IMR-90 (cell line): ENCODE measurements at regions not wholly inside any gene's neighbourhood (a gene's known extent, or its start where the extent isn't known, plus 50 kb on each side); places are given as distances from the start of the nearest gene placed in this dataset.

ENCODE experiments used
- ATAC-seq: fragments of 200-7000 bp; cut with Tn5 transposase; 2 replicates; pipeline ENCODE4 v1.9.1; 2020; ENCODE audit warnings: low read depth, mild to moderate bottlenecking, moderate library complexity
- BruUV-seq: library from RNA; stranded (reverse); fragments of 400-500 nt; replicated peaks from 2 replicates; lab custom pipeline; 2021; lab: Mats Ljungman, UMichigan
- CTCF ChIA-PET: fragments of 300-600 bp; formaldehyde crosslinking; extraction: SDS; loops from one replicate; lab custom pipeline; 2021; ENCODE audit warnings: antibody characterized with exemption; lab: Yijun Ruan, JAX
- POLR2A ChIA-PET: fragments of 300-600 bp; sonication (Branson Sonifier 250); formaldehyde crosslinking; loops from one replicate; lab custom pipeline; 2022; ENCODE audit warnings: antibody characterized with exemption; ENCODE audit not compliant: unreplicated experiment; lab: Charles Lee
- DNase-seq: peaks from one replicate; pipeline ENCODE4 v3.0.0; 2013
- H2AFZ ChIP-seq: replicated peaks from 2 replicates; pipeline ENCODE3; 2013; ENCODE audit warnings: low read length, mild to moderate bottlenecking; ENCODE audit not compliant: poor library complexity
- H2AK5ac ChIP-seq: 2 replicates; pipeline ENCODE4 v1.6.1; 2013; ENCODE audit warnings: low read depth, low read length, inconsistent platforms
- H2AK9ac ChIP-seq: replicated peaks from 2 replicates; pipeline ENCODE3; 2013; ENCODE audit warnings: mild to moderate bottlenecking, low read depth, low read length, moderate library complexity; ENCODE audit not compliant: poor library complexity
- H2BK120ac ChIP-seq: 2 replicates; pipeline ENCODE4 v1.6.1; 2013; ENCODE audit warnings: low read depth, low read length, inconsistent platforms
- H2BK15ac ChIP-seq: 3 replicates; pipeline ENCODE4 v1.6.1; 2013; ENCODE audit warnings: low read depth, low read length, inconsistent platforms
- H2BK20ac ChIP-seq: 2 replicates; pipeline ENCODE4 v1.6.1; 2013; ENCODE audit warnings: low read depth, mild to moderate bottlenecking, inconsistent platforms, low read length, moderate library complexity
- H2BK5ac ChIP-seq: 2 replicates; pipeline ENCODE4 v1.6.1; 2013; ENCODE audit warnings: mild to moderate bottlenecking, low read depth, low read length, inconsistent platforms; ENCODE audit not compliant: poor library complexity, severe bottlenecking
- H3K14ac ChIP-seq: replicated peaks from 2 replicates; pipeline ENCODE4 v1.6.1; 2013; ENCODE audit warnings: low read depth, low read length, inconsistent platforms
- H3K18ac ChIP-seq: 2 replicates; pipeline ENCODE4 v1.6.1; 2013; ENCODE audit warnings: low read depth, low read length, control low read depth
- H3K23ac ChIP-seq: 2 replicates; pipeline ENCODE4 v1.6.1; 2013; ENCODE audit warnings: low read depth, low read length, inconsistent platforms
- H3K27ac ChIP-seq: 2 replicates; pipeline ENCODE4 v1.5.1; 2013; ENCODE audit warnings: mild to moderate bottlenecking, control low read depth, low read length; ENCODE audit not compliant: insufficient read depth
- H3K27me3 ChIP-seq: 2 replicates; pipeline ENCODE4 v1.6.1; 2013; ENCODE audit warnings: low read length; ENCODE audit not compliant: control insufficient read depth, insufficient read depth
- H3K36me3 ChIP-seq: 2 replicates; pipeline ENCODE4 v1.6.1; 2013; ENCODE audit warnings: low read length, mixed read lengths; ENCODE audit not compliant: control insufficient read depth, insufficient read depth
- H3K4ac ChIP-seq: 2 replicates; pipeline ENCODE4 v1.6.1; 2013; ENCODE audit warnings: low read depth, low read length, inconsistent platforms
- H3K4me1 ChIP-seq: 2 replicates; pipeline ENCODE4 v1.6.1; 2013; ENCODE audit warnings: low read length, mixed read lengths; ENCODE audit not compliant: control insufficient read depth, insufficient read depth
- H3K4me2 ChIP-seq: 2 replicates; pipeline ENCODE4 v1.6.1; 2013; ENCODE audit warnings: low read depth, mild to moderate bottlenecking, control low read depth, low read length, moderate library complexity
- H3K4me3 ChIP-seq: 2 replicates; pipeline ENCODE4 v1.5.1; 2013; ENCODE audit warnings: low read depth, mild to moderate bottlenecking, control low read depth, low read length, moderate library complexity; ENCODE audit not compliant: insufficient read depth
- H3K56ac ChIP-seq: 2 replicates; pipeline ENCODE4 v1.6.1; 2013; ENCODE audit warnings: low read length, inconsistent platforms; ENCODE audit not compliant: insufficient read depth; ENCODE audit errors: extremely low read depth
- H3K79me1 ChIP-seq, 2 experiments: 2 replicates each; pipeline ENCODE4 v1.6.1; 2013; ENCODE audit warnings: low read length in 2 of 2, inconsistent platforms in 1 of 2, low read depth in 1 of 2
- H3K9ac ChIP-seq: 2 replicates; pipeline ENCODE4 v1.6.1; 2013; ENCODE audit warnings: low read depth, low read length, control low read depth
- H3K9me1 ChIP-seq: 2 replicates; pipeline ENCODE4 v1.6.1; 2013; ENCODE audit warnings: low read length, inconsistent platforms; ENCODE audit not compliant: insufficient read depth
- H3K9me3 ChIP-seq: 2 replicates; pipeline ENCODE4 v1.6.1; 2013; ENCODE audit warnings: low read length; ENCODE audit not compliant: control insufficient read depth, insufficient read depth
- H4K20me1 ChIP-seq: 2 replicates; pipeline ENCODE4 v1.6.1; 2013; ENCODE audit warnings: low read length, inconsistent platforms; ENCODE audit not compliant: insufficient read depth
- H4K5ac ChIP-seq: 2 replicates; pipeline ENCODE4 v1.6.1; 2013; ENCODE audit warnings: mild to moderate bottlenecking, low read depth, low read length, control low read depth
- H4K8ac ChIP-seq, 2 experiments: 2 replicates each; pipeline ENCODE4 v1.6.1; 2013; ENCODE audit warnings: low read depth in 2 of 2, low read length in 2 of 2, control low read depth in 1 of 2, inconsistent platforms in 1 of 2
- H4K91ac ChIP-seq: 2 replicates; pipeline ENCODE4 v1.6.1; 2013; ENCODE audit warnings: low read depth, low read length, inconsistent platforms; ENCODE audit not compliant: insufficient read depth
- BHLHE40 ChIP-seq: fragments of 150-350 bp; IDR thresholded peaks from 2 replicates; pipeline ENCODE4 v1.6.1; 2016; ENCODE audit warnings: mild to moderate bottlenecking, low read depth, low read length
- CHD1 ChIP-seq: IDR thresholded peaks from 2 replicates; pipeline ENCODE4 v1.6.1; 2012; ENCODE audit warnings: low read depth, low read length, improper control_type of control experiment
- CTCF ChIP-seq: conservative IDR thresholded peaks from 2 replicates; pipeline ENCODE4 v1.5.1; 2012; ENCODE audit warnings: mild to moderate bottlenecking, low read depth, low read length, improper control_type of control experiment
- FOS ChIP-seq: fragments of 150-350 bp; IDR thresholded peaks from 2 replicates; pipeline ENCODE4 v1.6.1; 2016; ENCODE audit warnings: low read depth, low read length
- MAFK ChIP-seq: IDR thresholded peaks from 2 replicates; pipeline ENCODE4 v1.6.1; 2012; ENCODE audit warnings: low read depth, low read length, improper control_type of control experiment
- MXI1 ChIP-seq: IDR thresholded peaks from 2 replicates; pipeline ENCODE4 v1.6.1; 2012; ENCODE audit warnings: low read depth, mild to moderate bottlenecking, low read length, moderate library complexity, borderline replicate concordance
- NFE2L2 ChIP-seq: fragments of 150-350 bp; IDR thresholded peaks from 2 replicates; pipeline ENCODE4 v1.6.1; 2016; ENCODE audit warnings: low read depth, mild to moderate bottlenecking, low read length
- POLR2A ChIP-seq: IDR thresholded peaks from 2 replicates; pipeline ENCODE4 v1.6.1; 2012; ENCODE audit warnings: mild to moderate bottlenecking, low read depth, low read length
- RAD21 ChIP-seq: IDR thresholded peaks from 2 replicates; pipeline ENCODE4 v1.6.1; 2012; ENCODE audit warnings: low read length, improper control_type of control experiment
- RCOR1 ChIP-seq: IDR thresholded peaks from 2 replicates; pipeline ENCODE4 v1.6.1; 2012; ENCODE audit warnings: mild to moderate bottlenecking, low read length, improper control_type of control experiment; ENCODE audit not compliant: insufficient replicate concordance
- RFX5 ChIP-seq: IDR thresholded peaks from 2 replicates; pipeline ENCODE4 v1.8.0; 2012; ENCODE audit warnings: low read depth, mild to moderate bottlenecking, low read length, moderate library complexity
- SMC3 ChIP-seq: fragments of 150-350 bp; IDR thresholded peaks from 2 replicates; pipeline ENCODE4 v1.6.1; 2016; ENCODE audit warnings: low read depth, mild to moderate bottlenecking, antibody characterized with exemption, low read length, moderate library complexity
- USF2 ChIP-seq: fragments of 150-350 bp; IDR thresholded peaks from 2 replicates; pipeline ENCODE4 v1.6.1; 2017; ENCODE audit warnings: mild to moderate bottlenecking, antibody characterized with exemption, low read length, low read depth
- WGBS, 2 experiments: methylation state at CpG; one replicate each; pipeline versions ENCODE4 v1.1.5 to v1.1.7; 2013; ENCODE audit warnings: missing lambda C conversion rate in 2 of 2; ENCODE audit not compliant: insufficient read length in 1 of 2; ENCODE audit errors: extremely low coverage in 2 of 2; 5-methylcytosine and 5-hydroxymethylcytosine counted together
- dilution Hi-C: fragments of 300-500 bp; cut with HindIII; formaldehyde crosslinking; loops from one replicate; pipeline ENCODE4 v1.14.3; 2018; ENCODE audit warnings: low sequenced_read_pairs; ENCODE audit not compliant: unreplicated experiment
- in situ Hi-C: fragments of 300-500 bp; cut with MboI; formaldehyde crosslinking; loops from 3 replicates; pipeline ENCODE4 v1.14.3; 2019; ENCODE audit warnings: low sequenced_read_pairs, inconsistent platforms, mixed read lengths
- intact Hi-C: fragments of 100-400 bp; cut with micrococcal nuclease; formaldehyde crosslinking; loops from 2 replicates; pipeline ENCODE4 v1.10.0; 2022
- TF ChIP-seq, protein P1 (sequence below): fragments of 150-350 bp; IDR thresholded peaks from 2 replicates; pipeline ENCODE4 v1.6.1; 2016; ENCODE audit warnings: low read depth, mild to moderate bottlenecking, low read length, moderate library complexity, borderline replicate concordance

GRCh38 chr1:90768098-90768497 lies 51.0 kb upstream of the BARHL2 start:
- BruUV-seq = no TSS peak
- CTCF ChIA-PET = no interaction called here

More at GRCh38 chr1:90768098-90768497, 51.0 kb upstream of the BARHL2 start:
- Histone ChIP-seq H3K36me3 (no peaks in the 10 kb centered on the region), H3K56ac (no peak overlapping the region), H3K14ac (no peak overlapping the region), H3K9me1 (no peaks in the 10 kb centered on the region), H2AFZ (no peak overlapping the region), H3K23ac (no peak overlapping the region), H3K27me3 (no peaks in the 10 kb centered on the region), H2BK120ac (no peak overlapping the region), H2BK15ac (no peak overlapping the region), H3K79me1 (no peaks in the 10 kb centered on the region), H3K4ac (no peak overlapping the region), H3K4me2 (no peak overlapping the region), H2BK5ac (no peak overlapping the region), H3K4me1 (no peaks in the 10 kb centered on the region), H3K27ac (no peak overlapping the region), H4K5ac (no peak overlapping the region), H3K9me3 (no peaks in the 10 kb centered on the region), H4K8ac (no peak overlapping the region), H4K91ac (no peak overlapping the region), H3K18ac (no peak overlapping the region), H3K4me3 (no peak overlapping the region), H3K9ac (no peak overlapping the region), H2AK5ac (no peak overlapping the region), H2BK20ac (no peak overlapping the region), H4K20me1 (no peaks in the 10 kb centered on the region), H2AK9ac (no peak overlapping the region)
- no peak for ATAC-seq
- WGBS, 2 experiments = no CpG with 5 or more reads among the region's 1 CpG
- DNase-seq = no peak
- in situ Hi-C loops = no loop called here
- dilution Hi-C loops = no loop called here
- no peak for TF ChIP-seq RAD21
- no peak for TF ChIP-seq SMC3
- no peak for TF ChIP-seq RFX5
- TF ChIP-seq USF2 = no peak
- TF ChIP-seq MXI1 = no peak
- no peak for TF ChIP-seq CHD1
- no peak for TF ChIP-seq POLR2A
- TF ChIP-seq RCOR1 = no peak
- TF ChIP-seq NFE2L2 = no peak
- TF ChIP-seq MAFK = no peak
- TF ChIP-seq BHLHE40 = no peak
- TF ChIP-seq CTCF = no peak
- TF ChIP-seq FOS = no peak
- TF ChIP-seq, protein P1, sequence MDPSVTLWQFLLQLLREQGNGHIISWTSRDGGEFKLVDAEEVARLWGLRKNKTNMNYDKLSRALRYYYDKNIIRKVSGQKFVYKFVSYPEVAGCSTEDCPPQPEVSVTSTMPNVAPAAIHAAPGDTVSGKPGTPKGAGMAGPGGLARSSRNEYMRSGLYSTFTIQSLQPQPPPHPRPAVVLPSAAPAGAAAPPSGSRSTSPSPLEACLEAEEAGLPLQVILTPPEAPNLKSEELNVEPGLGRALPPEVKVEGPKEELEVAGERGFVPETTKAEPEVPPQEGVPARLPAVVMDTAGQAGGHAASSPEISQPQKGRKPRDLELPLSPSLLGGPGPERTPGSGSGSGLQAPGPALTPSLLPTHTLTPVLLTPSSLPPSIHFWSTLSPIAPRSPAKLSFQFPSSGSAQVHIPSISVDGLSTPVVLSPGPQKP = no peak
- POLR2A ChIA-PET = no interaction called here
- intact Hi-C loops = no loop called here
